H1 (cell line): ENCODE measurements at regions not wholly inside any gene's neighbourhood (a gene's known extent, or its start where the extent isn't known, plus 50 kb on each side); places are given as distances from the start of the nearest gene placed in this dataset.

Experiments
- RNF2 ChIP-seq: fragments of 200-900, 300-1000 bp; sonication (generic); IDR thresholded peaks from 2 replicates; pipeline ENCODE4 v1.7.1; 2016; ENCODE audit warnings: borderline replicate concordance, low read depth, mild to moderate bottlenecking, antibody characterized with exemption, low read length; ENCODE audit not compliant: poor library complexity, severe bottlenecking; ENCODE audit errors: missing control alignments
- RXRA ChIP-seq: IDR thresholded peaks from 2 replicates; pipeline ENCODE4 v1.6.1; 2011; ENCODE audit warnings: low read depth, mild to moderate bottlenecking, low read length, moderate library complexity; ENCODE audit not compliant: insufficient read depth
- USF2 ChIP-seq: IDR thresholded peaks from 2 replicates; pipeline ENCODE4 v1.6.1; 2011; ENCODE audit warnings: low read length, improper control_type of control experiment

GRCh38 chr6:122347280-122347679 lies 52.2 kb upstream of the HSF2 start (continued):
- TF ChIP-seq RNF2 = no peak
- TF ChIP-seq RXRA = no peak
- no peak for TF ChIP-seq USF2
- TF ChIP-seq, all 59 proteins: peak for 0
